Kidney (tissue), 13 donors: ENCODE measurements at regions not wholly inside any gene's neighbourhood (a gene's known extent, or its start where the extent isn't known, plus 50 kb on each side); places are given as distances from the start of the nearest gene placed in this dataset.

Source experiments
- DNase-seq, 5 donors: peaks; one replicate each; pipeline ENCODE4 v3.0.0-alpha.2; 2013 to 2020
- FAIRE-seq: peaks from 2 replicates; lab custom pipeline; 2012; peaks lifted over from hg19 to GRCh38; lab: Jason Lieb, UNC
- H3K27ac ChIP-seq, 2 donors: one replicate each; pipeline ENCODE4 v1.7.0; 2013; ENCODE audit warnings: low read depth in 2 of 2, low read length in 2 of 2, inconsistent platforms in 1 of 2
- H3K27me3 ChIP-seq: one replicate; pipeline ENCODE4 v1.7.1; 2013; ENCODE audit warnings: low read length, inconsistent platforms; ENCODE audit not compliant: control insufficient read depth, insufficient read depth
- H3K36me3 ChIP-seq, 3 donors: one replicate each; pipeline versions ENCODE4 v1.7.0 to v1.7.1; 2013; ENCODE audit warnings: low read length in 3 of 3, control low read depth in 1 of 3, inconsistent platforms in 1 of 3; ENCODE audit not compliant: insufficient read depth in 3 of 3, control insufficient read depth in 2 of 3
- H3K4me1 ChIP-seq, 3 donors: one replicate each; pipeline versions ENCODE4 v1.7.0 to v1.7.1; 2013; ENCODE audit warnings: low read length in 3 of 3, inconsistent platforms in 1 of 3, low read depth in 1 of 3; ENCODE audit not compliant: control insufficient read depth in 2 of 3, insufficient read depth in 2 of 3
- H3K4me3 ChIP-seq, 3 donors: one replicate each; pipeline versions ENCODE4 v1.7.0 to v1.8.1; 2013; ENCODE audit warnings: low read length in 3 of 3, control low read depth in 1 of 3, inconsistent platforms in 1 of 3
- H3K9ac ChIP-seq, 3 donors: one replicate each; pipeline versions ENCODE4 v1.7.0 to v1.7.1; 2013; ENCODE audit warnings: low read length in 3 of 3, control low read depth in 1 of 3, inconsistent platforms in 1 of 3
- H3K9me3 ChIP-seq, 3 donors: one replicate each; pipeline versions ENCODE4 v1.7.0 to v1.7.1; 2013; ENCODE audit warnings: low read length in 3 of 3, control low read depth in 1 of 3, inconsistent platforms in 1 of 3; ENCODE audit not compliant: control insufficient read depth in 2 of 3, insufficient read depth in 1 of 3
- intact Hi-C: fragments of 100-400 bp; cut with DNase I; formaldehyde crosslinking; loops from one replicate; pipeline ENCODE4 v1.11.1; 2022
- TF ChIP-seq, protein P1 (sequence below): IDR thresholded peaks from 3 replicates; pipeline ENCODE4 v1.5.1; 2012; ENCODE audit warnings: mild to moderate bottlenecking, moderate library complexity, borderline replicate concordance; ENCODE audit not compliant: insufficient read depth; ENCODE audit errors: extremely low read depth
- donor health status: control.
- donor health status: control.
- donor health status: control.
- donor health status: control.
- donor health status: control.
- donor health status: DM: yes; HTN: yes; CAD: no.
- donor health status: Normal renal cell carcinoma (clear cell type).

DNA sequence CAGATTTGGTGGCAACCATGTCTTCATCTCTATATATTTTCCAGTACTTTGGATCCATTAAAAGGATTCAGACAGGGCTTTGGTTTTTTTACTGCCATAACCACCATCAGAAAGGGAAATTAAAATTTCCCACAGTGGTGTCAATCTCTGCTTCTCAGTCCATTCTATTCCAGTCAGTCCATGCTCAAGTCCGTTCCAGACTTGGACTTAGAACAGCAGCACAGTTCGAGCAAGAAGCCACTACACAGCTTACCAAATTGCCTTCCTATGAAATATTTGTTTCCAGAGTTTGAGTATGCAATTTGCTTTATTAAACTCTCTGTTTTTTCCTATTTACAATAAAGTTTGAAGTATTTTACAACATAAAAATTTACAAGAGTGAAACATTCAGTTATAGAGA is 306.5 kb upstream of the GULP1 start:
- TF ChIP-seq, protein P1, sequence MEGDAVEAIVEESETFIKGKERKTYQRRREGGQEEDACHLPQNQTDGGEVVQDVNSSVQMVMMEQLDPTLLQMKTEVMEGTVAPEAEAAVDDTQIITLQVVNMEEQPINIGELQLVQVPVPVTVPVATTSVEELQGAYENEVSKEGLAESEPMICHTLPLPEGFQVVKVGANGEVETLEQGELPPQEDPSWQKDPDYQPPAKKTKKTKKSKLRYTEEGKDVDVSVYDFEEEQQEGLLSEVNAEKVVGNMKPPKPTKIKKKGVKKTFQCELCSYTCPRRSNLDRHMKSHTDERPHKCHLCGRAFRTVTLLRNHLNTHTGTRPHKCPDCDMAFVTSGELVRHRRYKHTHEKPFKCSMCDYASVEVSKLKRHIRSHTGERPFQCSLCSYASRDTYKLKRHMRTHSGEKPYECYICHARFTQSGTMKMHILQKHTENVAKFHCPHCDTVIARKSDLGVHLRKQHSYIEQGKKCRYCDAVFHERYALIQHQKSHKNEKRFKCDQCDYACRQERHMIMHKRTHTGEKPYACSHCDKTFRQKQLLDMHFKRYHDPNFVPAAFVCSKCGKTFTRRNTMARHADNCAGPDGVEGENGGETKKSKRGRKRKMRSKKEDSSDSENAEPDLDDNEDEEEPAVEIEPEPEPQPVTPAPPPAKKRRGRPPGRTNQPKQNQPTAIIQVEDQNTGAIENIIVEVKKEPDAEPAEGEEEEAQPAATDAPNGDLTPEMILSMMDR, result no peak
- Histone ChIP-seq H3K36me3 (no peaks in the 10 kb centered on the region), H3K4me3 (no peak overlapping the region), H3K9ac (no peak overlapping the region), H3K27me3 (no peaks in the 10 kb centered on the region), H3K27ac (no peak overlapping the region), H3K9me3 (no peaks in the 10 kb centered on the region), H3K4me1 (peaks cover 0 to 4% (median 0%) of the 10 kb centered on the region in 3 donors)
- intact Hi-C loops, result no loop called here
- no peak for FAIRE-seq
- DNase-seq, result no peak

DNA sequence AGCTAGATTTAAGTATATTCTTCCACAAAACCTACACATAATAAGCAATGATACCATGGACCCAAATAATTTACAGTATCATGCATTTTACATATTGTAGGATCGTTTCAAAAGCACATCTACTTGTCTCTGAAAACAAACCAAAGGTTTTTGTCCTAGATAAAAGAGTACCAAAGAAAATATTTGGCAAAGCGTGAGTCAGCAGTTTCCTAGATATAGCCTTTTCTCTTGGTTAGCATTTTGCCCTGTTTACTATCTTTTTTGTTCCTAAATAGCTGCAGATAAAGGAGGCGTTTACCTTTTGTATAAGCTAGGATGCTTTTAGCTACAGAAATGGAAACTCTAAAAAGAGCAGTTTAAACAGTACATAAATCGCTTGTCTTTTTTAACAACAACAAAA is 305.8 kb upstream of the GULP1 start:
- DNase-seq (no peak), FAIRE-seq (no peak)
- Histone ChIP-seq H3K27me3 (no peaks in the 10 kb centered on the region), H3K9ac (no peak overlapping the region), H3K4me3 (no peak overlapping the region), H3K27ac (no peak overlapping the region), H3K4me1 (peaks cover 0 to 4% (median 0%) of the 10 kb centered on the region in 3 donors), H3K9me3 (no peaks in the 10 kb centered on the region), H3K36me3 (no peaks in the 10 kb centered on the region)
- TF ChIP-seq, protein P1, result no peak
- intact Hi-C loops, result no loop called here

DNA sequence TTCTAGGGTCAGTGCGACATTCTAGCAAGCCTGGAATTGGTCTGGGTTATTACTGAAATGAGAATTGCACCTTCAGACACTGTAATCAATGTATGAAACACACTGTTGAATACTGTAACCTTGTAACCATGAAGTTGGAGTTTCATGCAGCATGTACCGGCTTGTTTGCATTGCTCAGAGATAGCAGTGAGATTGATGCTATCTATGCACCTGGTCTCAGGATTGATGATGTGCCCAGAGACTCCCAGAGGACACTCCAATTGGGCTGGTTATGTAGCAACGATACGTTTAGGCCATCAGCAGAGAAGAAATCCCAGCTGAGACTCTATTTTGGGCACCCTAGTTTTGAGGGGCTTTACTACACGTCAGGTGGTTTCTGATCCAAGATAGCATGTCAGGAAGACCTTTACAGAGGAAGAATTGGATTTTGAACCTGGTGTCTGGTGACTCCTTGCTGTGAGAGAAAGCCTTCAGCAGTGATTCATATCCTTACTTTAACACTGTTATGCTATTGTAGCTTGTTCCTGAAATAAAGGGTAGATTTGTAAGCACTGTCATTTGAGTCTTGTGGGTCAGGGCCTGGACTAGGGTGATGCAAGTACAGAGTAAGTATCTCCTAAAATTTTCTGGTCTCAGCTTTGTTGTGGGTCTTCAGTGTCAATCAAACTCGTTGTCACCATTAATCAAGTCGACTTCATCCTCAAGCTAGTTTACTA is 305.1 kb upstream of the GULP1 start:
- Histone ChIP-seq H3K9ac (no peak overlapping the region), H3K4me3 (no peak overlapping the region), H3K4me1 (peaks cover 0 to 4% (median 0%) of the 10 kb centered on the region in 3 donors), H3K9me3 (no peaks in the 10 kb centered on the region), H3K27ac (no peak overlapping the region), H3K27me3 (no peaks in the 10 kb centered on the region), H3K36me3 (no peaks in the 10 kb centered on the region)
- TF ChIP-seq, protein P1, result no peak
- intact Hi-C loops, result no loop called here
- DNase-seq (no peak), FAIRE-seq (no peak)
